ENCODE measurements at regions not wholly inside any gene's neighbourhood (a gene's known extent, or its start where the extent isn't known, plus 50 kb on each side); places are given as distances from the start of the nearest gene placed in this dataset.

GRCh38 chr10:107232013-107232412 is 67.5 kb upstream of the SORCS1 start:
- TF ChIP-seq, protein P1, sequence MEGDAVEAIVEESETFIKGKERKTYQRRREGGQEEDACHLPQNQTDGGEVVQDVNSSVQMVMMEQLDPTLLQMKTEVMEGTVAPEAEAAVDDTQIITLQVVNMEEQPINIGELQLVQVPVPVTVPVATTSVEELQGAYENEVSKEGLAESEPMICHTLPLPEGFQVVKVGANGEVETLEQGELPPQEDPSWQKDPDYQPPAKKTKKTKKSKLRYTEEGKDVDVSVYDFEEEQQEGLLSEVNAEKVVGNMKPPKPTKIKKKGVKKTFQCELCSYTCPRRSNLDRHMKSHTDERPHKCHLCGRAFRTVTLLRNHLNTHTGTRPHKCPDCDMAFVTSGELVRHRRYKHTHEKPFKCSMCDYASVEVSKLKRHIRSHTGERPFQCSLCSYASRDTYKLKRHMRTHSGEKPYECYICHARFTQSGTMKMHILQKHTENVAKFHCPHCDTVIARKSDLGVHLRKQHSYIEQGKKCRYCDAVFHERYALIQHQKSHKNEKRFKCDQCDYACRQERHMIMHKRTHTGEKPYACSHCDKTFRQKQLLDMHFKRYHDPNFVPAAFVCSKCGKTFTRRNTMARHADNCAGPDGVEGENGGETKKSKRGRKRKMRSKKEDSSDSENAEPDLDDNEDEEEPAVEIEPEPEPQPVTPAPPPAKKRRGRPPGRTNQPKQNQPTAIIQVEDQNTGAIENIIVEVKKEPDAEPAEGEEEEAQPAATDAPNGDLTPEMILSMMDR (IDR thresholded peaks at IDR 0.05; ENCODE audit: poor library complexity, severe bottlenecking), result no peak
- TF ChIP-seq REST (IDR thresholded peaks at IDR 0.05; ENCODE audit: borderline replicate concordance), result no peak
- no peak for TF ChIP-seq EZH2 (IDR thresholded peaks at IDR 0.05; ENCODE audit: borderline replicate concordance, insufficient read depth, low read length, poor library complexity, severe bottlenecking)
- TF ChIP-seq RAD21 (conservative IDR thresholded peaks at IDR 0.05), result no peak
- no peak for TF ChIP-seq POLR2AphosphoS5 (IDR thresholded peaks at IDR 0.05)
- TF ChIP-seq EP300 (conservative IDR thresholded peaks at IDR 0.05; ENCODE audit: poor library complexity, severe bottlenecking), result no peak
- no peak for TF ChIP-seq TAF1 (IDR thresholded peaks at IDR 0.05; ENCODE audit: low read depth)
- no peak for TF ChIP-seq MXI1 (conservative IDR thresholded peaks at IDR 0.05; ENCODE audit: poor library complexity, severe bottlenecking)
